ENCODE measurements at regions not wholly inside any gene's neighbourhood (a gene's known extent, or its start where the extent isn't known, plus 50 kb on each side); places are given as distances from the start of the nearest gene placed in this dataset.
A peak's percentile ranks its signal among the peaks of the same experiment; 100 is the strongest.

DNA sequence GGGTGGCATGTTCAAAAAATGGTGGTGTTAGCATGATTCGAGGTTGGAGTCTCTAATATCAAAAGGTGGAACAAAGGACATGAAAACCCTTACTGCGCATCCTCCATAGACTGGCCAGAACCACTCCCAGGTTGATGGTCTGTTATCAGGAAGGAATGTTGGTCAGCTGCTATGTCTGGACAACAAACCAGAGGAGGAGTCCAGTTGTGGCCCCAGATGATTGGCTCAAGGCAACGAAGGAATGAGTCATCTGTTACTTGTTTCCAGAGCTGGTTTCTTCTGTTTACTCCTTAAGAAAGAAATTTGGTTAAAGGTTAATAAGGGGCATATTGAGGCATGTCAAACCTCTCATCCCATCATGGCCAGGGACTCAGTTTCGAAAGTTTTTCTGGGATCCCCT, 56.8 kb upstream of the GRIA4 start:
- DNase-seq (ENCODE audit: low read depth), result peak; percentile 43

GRCh38 chr11:105548359-105548758, 61.5 kb upstream of the GRIA4 start:
- DNase-seq (ENCODE audit: low read depth), result no peak

DNA sequence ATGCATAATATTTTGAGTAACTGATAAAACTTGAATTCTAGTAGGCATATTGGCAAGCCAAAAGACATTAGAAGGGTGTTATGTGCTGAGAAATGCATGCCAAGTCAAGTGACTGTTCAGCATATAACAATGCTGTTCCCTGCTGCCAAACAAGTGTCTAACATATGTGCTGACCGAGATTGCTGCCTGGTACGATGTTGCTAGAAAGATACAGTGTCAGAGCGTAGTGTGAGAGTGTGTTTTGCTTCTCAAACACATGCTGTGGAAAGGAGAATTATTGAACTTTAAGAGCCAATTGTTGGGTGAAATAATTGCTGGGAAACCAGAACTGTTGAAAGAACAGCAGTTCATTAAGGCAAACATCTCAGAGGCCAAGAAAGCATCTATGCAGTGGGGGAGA, 71.3 kb upstream of the GRIA4 start:
- no peak for DNase-seq (ENCODE audit: low read depth)

DNA sequence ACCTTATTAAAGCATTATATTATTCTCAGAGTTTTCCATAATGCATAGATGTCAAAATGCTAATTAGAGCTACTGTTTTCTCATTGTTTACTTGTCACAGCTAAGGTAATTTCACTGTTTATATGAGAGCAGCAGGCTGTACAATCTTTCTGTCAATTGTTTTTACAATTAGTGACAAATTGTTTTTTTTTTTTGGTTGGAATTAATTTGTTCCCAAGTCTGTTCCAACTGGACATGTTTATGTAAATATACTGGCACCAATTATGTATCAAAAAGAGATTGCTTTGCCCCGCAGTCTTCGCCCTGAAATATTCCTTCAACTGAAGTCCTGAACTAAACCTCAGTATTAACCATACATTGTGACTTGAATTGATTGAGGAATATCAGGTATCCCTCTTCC, 72.3 kb upstream of the GRIA4 start:
- no peak for DNase-seq (ENCODE audit: low read depth)

DNA sequence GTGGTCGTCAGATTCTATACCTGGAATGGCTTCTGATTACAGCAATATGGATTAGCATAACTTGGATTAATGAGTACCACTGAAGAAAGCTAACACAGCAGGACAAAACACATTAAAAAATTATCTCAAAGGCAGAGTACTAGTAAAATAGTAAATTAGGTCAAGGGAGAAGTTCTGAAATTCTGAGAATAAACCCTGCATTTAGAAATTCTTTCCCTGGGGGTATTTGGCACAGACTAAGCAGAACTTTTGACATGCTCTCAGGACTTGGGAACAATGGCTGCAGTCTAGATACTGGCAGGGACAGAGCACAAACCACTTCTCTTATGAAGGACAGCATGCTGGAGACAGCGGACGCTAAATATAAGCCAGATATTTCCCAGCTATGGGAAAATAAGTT, 85.6 kb upstream of the GRIA4 start:
- peak; percentile 95 for DNase-seq (ENCODE audit: low read depth)

DNA sequence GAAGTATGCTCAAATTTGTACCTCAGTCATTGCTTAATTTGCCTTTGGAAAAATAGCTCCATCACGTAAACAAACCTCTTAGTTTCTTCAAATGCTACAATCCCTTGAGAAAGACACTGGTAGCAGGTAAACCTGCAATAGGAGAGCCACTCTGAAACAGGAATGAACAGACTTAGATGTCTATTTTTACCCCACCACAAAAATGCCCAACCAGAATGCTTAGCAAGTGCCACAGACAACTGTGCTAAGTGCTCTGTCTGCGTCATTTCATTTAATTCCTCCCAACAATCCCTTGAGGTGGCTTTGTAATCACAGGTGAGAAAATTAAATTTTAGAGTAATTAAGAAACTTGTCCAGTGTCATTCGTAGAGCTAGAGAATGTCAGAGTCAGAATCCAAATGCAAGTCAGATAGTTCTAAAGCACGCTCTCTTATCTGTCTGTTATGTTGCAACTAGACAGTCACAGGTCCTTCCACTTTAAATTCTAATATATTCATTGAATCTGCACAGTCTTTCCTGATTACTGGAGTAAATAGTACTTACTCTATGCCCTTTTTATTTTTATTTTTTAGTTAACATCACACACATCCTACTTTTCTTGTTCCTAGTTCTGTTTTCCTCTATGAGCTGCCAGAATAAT, 89.0 kb upstream of the GRIA4 start:
- DNase-seq (ENCODE audit: low read depth), result no peak

DNA sequence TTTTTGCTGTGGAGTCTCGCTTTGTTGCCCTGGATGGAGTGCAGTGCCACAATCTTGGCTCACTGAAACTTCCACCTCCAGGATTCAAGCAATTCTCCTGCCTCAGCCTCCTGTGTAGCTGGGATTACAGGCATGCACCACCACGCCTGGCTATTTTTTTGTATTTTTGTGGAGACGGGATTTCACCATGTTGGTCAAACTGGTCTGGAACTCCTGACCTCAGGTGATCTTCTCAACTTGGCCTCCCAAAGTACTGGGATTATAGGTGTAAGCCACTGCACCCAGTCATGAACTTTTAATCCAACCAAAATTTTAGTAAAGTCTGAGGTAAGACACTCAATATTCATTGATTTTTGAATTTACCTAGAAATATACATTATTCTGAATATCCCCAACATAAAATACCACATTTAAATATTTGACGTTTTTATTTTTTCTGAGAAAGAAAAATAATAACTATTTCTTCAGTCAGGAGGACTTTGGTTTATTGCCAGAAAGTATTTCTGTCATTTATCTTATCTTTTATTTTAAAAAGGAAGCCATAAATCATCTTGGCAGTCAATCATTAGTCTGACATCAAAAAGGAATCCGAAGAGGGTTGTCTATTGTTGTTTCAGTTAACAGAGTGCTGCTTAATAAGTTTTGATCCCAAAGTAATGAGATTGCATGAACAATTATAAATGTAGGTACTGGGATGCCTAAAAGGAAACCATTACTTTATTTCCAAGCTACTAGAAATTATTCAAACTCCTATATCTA, 102.2 kb upstream of the GRIA4 start:
- DNase-seq (ENCODE audit: low read depth), result no peak

DNA sequence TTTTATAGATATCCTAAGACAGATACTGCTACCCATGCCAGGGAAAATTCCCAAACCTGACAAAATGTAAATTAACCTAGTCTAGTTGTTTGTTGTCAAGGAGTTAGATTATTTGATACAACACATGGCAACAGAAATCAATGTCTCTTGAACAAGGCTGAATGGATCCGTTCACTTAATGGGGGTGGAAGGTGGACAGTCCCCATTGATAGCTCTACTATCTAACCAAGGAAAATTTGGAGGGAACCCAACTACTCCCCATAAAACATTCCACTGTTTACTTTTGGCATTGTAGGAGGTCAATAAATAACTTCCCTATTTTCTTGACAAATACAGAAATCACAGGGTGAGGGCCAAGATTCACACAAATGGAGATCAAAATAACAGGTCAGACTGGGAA, 117.9 kb upstream of the GRIA4 start:
- no peak for DNase-seq (ENCODE audit: low read depth)

GRCh38 chr11:105491394-105491793, 118.5 kb upstream of the GRIA4 start:
- DNase-seq (ENCODE audit: low read depth), result no peak

DNA sequence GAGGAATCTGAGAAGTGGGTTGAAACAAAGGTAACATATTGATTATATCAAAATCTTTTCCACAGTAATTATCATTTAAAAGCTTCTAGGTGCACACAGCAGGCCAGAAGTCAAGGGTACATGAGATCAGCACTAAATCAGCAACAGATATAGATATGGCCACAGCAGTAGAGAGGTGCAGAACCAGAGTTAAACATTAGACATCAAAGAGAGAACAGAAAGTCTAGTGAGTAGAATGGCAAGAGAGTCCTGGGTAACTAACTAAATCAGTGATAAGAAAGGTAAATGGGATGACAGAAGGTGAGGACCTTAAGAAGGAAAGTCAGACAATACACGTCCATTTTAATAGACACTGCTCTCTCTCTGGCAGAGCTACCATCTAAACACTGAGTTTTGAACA, 119.5 kb upstream of the GRIA4 start:
- no peak for DNase-seq (ENCODE audit: low read depth)

GRCh38 chr11:105489446-105489845, 120.4 kb upstream of the GRIA4 start:
- DNase-seq (ENCODE audit: low read depth), result peak; percentile 41

DNA sequence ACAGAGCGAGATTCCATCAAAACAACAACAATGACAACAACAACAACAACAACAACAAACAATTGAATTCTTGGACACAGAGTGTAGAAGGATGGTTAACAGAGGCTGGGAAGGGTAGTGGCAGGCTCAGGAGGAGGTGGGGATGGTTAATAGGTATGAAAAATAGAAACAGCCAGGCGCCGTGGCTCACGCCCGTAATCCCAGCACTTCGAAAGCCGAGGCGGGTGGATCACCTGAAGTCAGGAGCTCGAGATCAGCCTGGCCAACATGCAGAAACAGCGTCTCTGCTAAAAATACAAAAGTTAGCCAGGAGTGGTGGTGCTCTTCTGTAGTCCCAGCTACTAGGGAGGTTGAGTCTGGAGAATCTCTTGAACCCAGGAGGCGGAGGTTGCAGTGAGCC, 122.9 kb upstream of the GRIA4 start:
- DNase-seq (ENCODE audit: low read depth), result no peak

GRCh38 chr11:105469931-105470330, 139.9 kb upstream of the GRIA4 start:
- no peak for DNase-seq (ENCODE audit: low read depth)

DNA sequence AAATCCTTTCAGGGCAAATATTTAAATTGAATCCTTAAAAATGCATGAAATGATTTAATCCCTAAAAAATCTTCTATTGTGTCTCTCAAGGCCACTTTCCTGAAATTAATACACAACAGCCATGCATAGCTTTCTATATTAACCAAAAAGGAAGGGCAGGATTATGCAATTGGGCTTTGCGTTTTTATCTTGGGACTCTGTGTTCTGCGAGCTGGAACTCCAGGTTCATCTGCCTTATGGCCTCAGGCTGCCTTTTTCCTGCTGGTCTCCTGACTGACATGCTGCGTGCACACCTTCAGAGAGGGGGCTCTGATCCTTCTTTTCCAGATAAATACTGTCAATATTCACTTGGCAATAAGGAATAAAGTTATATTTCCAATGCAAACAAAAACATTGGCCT, 141.7 kb upstream of the GRIA4 start:
- DNase-seq (ENCODE audit: low read depth), result no peak

- peak; percentile 77 for DNase-seq (ENCODE audit: low read depth)
Measured at GRCh38 chr11:105466582-105467228, 143.2 kb upstream of the GRIA4 start.

DNA sequence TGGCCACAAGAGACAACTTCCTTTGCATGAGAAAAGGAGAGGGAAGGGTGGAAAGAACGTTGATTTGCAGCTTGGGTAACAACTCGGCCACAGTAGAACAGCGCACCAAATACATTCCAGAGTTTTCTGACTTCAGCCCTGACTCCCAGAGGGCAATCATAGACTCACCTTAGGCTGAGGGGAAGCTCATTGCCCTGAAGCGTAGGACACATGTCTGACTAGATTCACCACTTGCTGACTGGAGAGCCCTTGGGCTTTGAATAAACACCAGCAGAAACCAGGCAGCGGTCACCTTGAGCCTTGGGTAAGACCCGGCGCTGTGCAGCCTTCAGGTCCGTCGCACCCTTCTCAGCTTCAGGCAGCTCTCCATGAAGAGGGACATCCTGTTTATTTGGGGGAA, 151.8 kb upstream of the GRIA4 start:
- no peak for DNase-seq (ENCODE audit: low read depth)

- DNase-seq (ENCODE audit: low read depth), result no peak
Measured at GRCh38 chr11:105456950-105457349, 152.9 kb upstream of the GRIA4 start.

GRCh38 chr11:105449100-105449734, 160.7 kb upstream of the GRIA4 start:
- DNase-seq (ENCODE audit: low read depth), result no peak

GRCh38 chr11:105448703-105449079, 161.2 kb upstream of the GRIA4 start:
- DNase-seq (ENCODE audit: low read depth), result no peak

- no peak for DNase-seq (ENCODE audit: low read depth)
Measured at GRCh38 chr11:105447936-105448702, 161.8 kb upstream of the GRIA4 start.

DNA sequence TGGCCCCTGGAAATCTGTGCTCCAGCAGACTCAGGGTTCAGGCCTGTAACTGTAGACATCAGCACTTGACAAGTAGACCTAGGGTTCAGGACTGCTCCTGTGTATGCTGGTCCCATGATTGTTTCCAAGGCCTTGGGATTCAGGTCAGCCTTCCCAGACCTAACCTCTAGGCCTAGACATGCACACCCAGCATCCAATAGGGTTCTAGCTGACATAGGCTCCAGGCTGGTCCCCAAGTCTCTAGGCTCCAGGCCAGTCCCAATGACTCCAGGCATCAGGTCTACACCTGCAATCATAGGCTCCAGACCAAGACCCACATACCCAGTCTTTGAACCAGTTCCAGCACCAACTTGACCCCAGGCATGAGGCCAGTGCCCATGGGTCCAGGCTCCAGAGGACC, 166.2 kb upstream of the GRIA4 start:
- DNase-seq (ENCODE audit: low read depth), result no peak

Measured in renal cortical epithelial cell (primary cell).